ENCODE measurements at regions not wholly inside any gene's neighbourhood (a gene's known extent, or its start where the extent isn't known, plus 50 kb on each side); places are given as distances from the start of the nearest gene placed in this dataset.

DNA sequence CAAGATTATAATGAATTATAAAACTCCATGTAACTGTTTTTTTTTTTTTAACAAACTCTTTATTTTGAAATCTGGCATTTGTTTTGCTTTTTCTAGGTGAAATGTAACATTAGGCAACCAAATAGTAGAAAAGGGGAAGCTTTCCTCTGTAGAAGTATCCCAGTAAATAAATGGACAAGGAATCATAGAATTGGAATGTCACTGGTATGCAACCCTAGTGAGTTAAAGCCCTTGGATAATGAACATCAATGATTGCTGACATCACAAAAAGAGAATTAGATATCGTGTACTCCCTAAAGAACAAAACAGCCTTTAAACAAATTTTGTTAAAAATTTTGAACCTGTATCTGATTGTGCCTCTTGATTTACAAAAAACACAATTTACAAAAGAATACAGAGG is 93.9 kb upstream of the OGFRL1 start:
- intact Hi-C loops (cut with DNase I; ENCODE audit: low total_unique reads) = no loop called here
- no peaks in the 10 kb centered on the region for H3K9me3 ChIP-seq

DNA sequence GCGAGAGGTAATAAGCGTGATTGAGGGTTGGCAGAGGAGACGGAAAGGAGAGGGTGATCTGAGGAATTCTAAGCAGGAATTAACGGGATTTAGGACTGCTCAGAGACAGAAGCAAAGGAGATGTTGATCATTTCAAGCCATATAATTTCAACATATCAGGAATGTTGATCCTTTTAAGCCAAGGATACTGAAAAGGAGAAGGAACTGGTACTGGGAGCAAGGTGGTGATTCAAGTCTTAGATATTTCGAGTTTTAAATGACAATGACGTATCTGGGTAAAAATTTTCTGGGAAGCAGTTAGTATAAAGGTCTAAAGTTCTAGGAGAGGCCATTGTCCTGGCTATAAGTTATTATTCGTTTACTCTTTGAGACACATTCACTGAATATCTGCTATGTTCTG is 91.3 kb upstream of the OGFRL1 start:
- in situ Hi-C loops (cut with MboI; ENCODE audit: low pct_ligation_motif_present in 1 of 4, low pct_unique_long_range_greater_than_20kb in 1 of 4, low sequenced_read_pairs in 3 of 4) = loop anchor here in 3 of 4 donors (25.0 kb wide), 2 partner anchors 140 to 315 kb away; no protein-coding TSS in a partner anchor
- DNase-seq = no peak
- Histone ChIP-seq H3K9me3 (no peaks in the 10 kb centered on the region), H3K27me3 (no peaks in the 10 kb centered on the region), H3K4me3 (no peak overlapping the region), H3K4me1 (no peaks in the 10 kb centered on the region), H3K36me3 (no peaks in the 10 kb centered on the region), H3K27ac (no peak overlapping the region)
- TF ChIP-seq EP300 (IDR thresholded peaks at IDR 0.05; ENCODE audit: low read depth) = no peak
- intact Hi-C loops (cut with DNase I; ENCODE audit: low total_unique reads) = no loop called here
- WGBS, 2 donors (ENCODE audit: low coverage in 1 of 2) = 75 to 79% methylated on average over 7 of the region's 7 CpGs

More for the DNA sequence above, 93.9 kb upstream of the OGFRL1 start:
- no peaks in the 10 kb centered on the region for H3K36me3 ChIP-seq
- H3K27me3 ChIP-seq = no peaks in the 10 kb centered on the region
- no peak overlapping the region for H3K27ac ChIP-seq
- no peaks in the 10 kb centered on the region for H3K4me1 ChIP-seq
- TF ChIP-seq, protein P1, sequence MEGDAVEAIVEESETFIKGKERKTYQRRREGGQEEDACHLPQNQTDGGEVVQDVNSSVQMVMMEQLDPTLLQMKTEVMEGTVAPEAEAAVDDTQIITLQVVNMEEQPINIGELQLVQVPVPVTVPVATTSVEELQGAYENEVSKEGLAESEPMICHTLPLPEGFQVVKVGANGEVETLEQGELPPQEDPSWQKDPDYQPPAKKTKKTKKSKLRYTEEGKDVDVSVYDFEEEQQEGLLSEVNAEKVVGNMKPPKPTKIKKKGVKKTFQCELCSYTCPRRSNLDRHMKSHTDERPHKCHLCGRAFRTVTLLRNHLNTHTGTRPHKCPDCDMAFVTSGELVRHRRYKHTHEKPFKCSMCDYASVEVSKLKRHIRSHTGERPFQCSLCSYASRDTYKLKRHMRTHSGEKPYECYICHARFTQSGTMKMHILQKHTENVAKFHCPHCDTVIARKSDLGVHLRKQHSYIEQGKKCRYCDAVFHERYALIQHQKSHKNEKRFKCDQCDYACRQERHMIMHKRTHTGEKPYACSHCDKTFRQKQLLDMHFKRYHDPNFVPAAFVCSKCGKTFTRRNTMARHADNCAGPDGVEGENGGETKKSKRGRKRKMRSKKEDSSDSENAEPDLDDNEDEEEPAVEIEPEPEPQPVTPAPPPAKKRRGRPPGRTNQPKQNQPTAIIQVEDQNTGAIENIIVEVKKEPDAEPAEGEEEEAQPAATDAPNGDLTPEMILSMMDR (IDR thresholded peaks at IDR 0.05) = no peak
- TF ChIP-seq POLR2A (IDR thresholded peaks at IDR 0.05) (no peak), EP300 (IDR thresholded peaks at IDR 0.05; ENCODE audit: low read depth) (no peak), POLR2AphosphoS5 (IDR thresholded peaks at IDR 0.05) (no peak)
- no peak for DNase-seq
- in situ Hi-C loops (cut with MboI; ENCODE audit: low pct_ligation_motif_present in 1 of 4, low pct_unique_long_range_greater_than_20kb in 1 of 4, low sequenced_read_pairs in 3 of 4) = loop anchor here in 3 of 4 donors (25.0 kb wide), 2 partner anchors 143 to 318 kb away; no protein-coding TSS in a partner anchor
- 67 to 73% methylated on average over 1 of the region's 1 CpG for WGBS, 2 donors (ENCODE audit: low coverage in 1 of 2)
- H3K4me3 ChIP-seq = no peak overlapping the region

DNA sequence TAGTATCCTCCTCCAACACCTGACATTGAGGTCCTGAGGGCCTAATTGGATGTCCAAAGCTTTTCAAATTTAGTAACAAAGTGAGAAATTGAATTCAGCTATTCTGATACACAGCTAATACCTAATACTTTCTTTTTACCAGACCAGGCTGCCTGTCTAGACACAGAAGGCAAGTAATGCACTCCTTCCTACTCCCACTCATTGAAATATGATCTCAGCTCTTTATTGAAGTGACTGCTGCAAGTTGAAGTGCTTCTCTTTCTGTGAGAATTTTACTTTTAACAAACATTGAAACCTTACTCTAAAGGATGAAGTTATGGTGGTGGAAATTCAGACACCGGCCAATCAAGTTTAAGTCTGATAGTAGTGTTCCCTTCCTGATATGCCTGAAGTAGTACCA is 90.8 kb upstream of the OGFRL1 start:
- Histone ChIP-seq H3K4me1 (no peaks in the 10 kb centered on the region), H3K9me3 (no peaks in the 10 kb centered on the region), H3K4me3 (no peak overlapping the region), H3K36me3 (no peaks in the 10 kb centered on the region), H3K27ac (no peak overlapping the region), H3K27me3 (no peaks in the 10 kb centered on the region)
- DNase-seq = no peak
- intact Hi-C loops (cut with DNase I; ENCODE audit: low total_unique reads) (no loop called here), in situ Hi-C loops (cut with MboI; ENCODE audit: low pct_ligation_motif_present in 1 of 4, low pct_unique_long_range_greater_than_20kb in 1 of 4, low sequenced_read_pairs in 3 of 4) (loop anchor here in 3 of 4 donors (25.0 kb wide), 2 partner anchors 140 to 315 kb away; no protein-coding TSS in a partner anchor)
- 97% methylated on average over 1 of the region's 1 CpG; no CpG with 5 or more reads in 1 of the 2 donors for whole genome bisulfite sequencing, 2 donors (ENCODE audit: low coverage in 1 of 2)
- no peak for TF ChIP-seq POLR2A (IDR thresholded peaks at IDR 0.05)
- TF ChIP-seq, protein P1 (IDR thresholded peaks at IDR 0.05) = no peak
- no peak for TF ChIP-seq EP300 (IDR thresholded peaks at IDR 0.05; ENCODE audit: low read depth)
- no peak for TF ChIP-seq POLR2AphosphoS5 (IDR thresholded peaks at IDR 0.05)

DNA sequence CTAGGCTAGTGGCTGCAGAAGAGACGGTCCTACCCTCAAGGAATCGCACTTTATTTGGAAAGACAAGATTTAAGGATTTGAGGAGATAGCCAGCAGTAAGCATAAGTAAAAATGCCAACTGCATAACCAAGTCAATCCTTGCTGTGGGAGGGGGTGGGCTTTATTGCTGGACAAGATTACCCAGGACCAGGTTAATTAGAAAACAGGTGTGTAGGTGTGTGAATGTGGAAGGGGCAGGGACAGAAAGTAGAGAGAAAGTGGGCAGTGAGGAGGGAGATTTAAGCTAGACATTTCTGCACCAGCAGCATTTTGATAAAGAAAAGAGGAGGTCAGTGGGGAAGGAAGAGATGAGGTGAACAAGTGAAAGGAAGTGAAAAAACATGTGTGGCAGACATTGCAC is 89.7 kb upstream of the OGFRL1 start:
- 94 to 95% methylated on average over 2 of the region's 2 CpGs for WGBS, 2 donors (ENCODE audit: low coverage in 1 of 2)
- intact Hi-C loops (cut with DNase I; ENCODE audit: low total_unique reads) (no loop called here), in situ Hi-C loops (cut with MboI; ENCODE audit: low pct_ligation_motif_present in 1 of 4, low pct_unique_long_range_greater_than_20kb in 1 of 4, low sequenced_read_pairs in 3 of 4) (loop anchor here in 3 of 4 donors (25.0 kb wide), 2 partner anchors 138 to 313 kb away; no protein-coding TSS in a partner anchor)

More for the DNA sequence above, 89.7 kb upstream of the OGFRL1 start:
- Histone ChIP-seq H3K27me3 (no peaks in the 10 kb centered on the region), H3K9me3 (no peaks in the 10 kb centered on the region), H3K36me3 (no peaks in the 10 kb centered on the region), H3K27ac (no peak overlapping the region), H3K4me3 (no peak overlapping the region), H3K4me1 (no peaks in the 10 kb centered on the region)
- no peak for DNase-seq
- TF ChIP-seq POLR2AphosphoS5 (IDR thresholded peaks at IDR 0.05) (no peak), POLR2A (IDR thresholded peaks at IDR 0.05) (no peak), EP300 (IDR thresholded peaks at IDR 0.05; ENCODE audit: low read depth) (no peak)
- TF ChIP-seq, protein P1 (IDR thresholded peaks at IDR 0.05) = no peak

Data from transverse colon (tissue), 4 donors.